ENCODE measurements at regions not wholly inside any gene's neighbourhood (a gene's known extent, or its start where the extent isn't known, plus 50 kb on each side); places are given as distances from the start of the nearest gene placed in this dataset.
A peak's percentile ranks its signal among the peaks of the same experiment; 100 is the strongest.

GRCh38 chr6:6769466-6769865 is 180.9 kb downstream of the LY86 start:
- Histone ChIP-seq H2AFZ (replicated peaks) (no peak overlapping the region), H4K20me1 (ENCODE audit: low read depth) (no peaks in the 10 kb centered on the region), H3K36me3 (no peaks in the 10 kb centered on the region), H3K4me2 (no peak overlapping the region), H3F3A (ENCODE audit: low read depth) (no peaks in the 10 kb centered on the region), H3K9ac (no peak overlapping the region), H3K4me1 (peaks cover 12% of the 10 kb centered on the region), H3K27ac (no peak overlapping the region), H3K79me2 (ENCODE audit: low read depth) (no peaks in the 10 kb centered on the region), H3K27me3 (no peaks in the 10 kb centered on the region), H3K9me3 (ENCODE audit: low read depth) (no peaks in the 10 kb centered on the region), H3K4me3 (no peak overlapping the region)
- TF ChIP-seq EZH2 (IDR thresholded peaks at IDR 0.05) (no peak), EZH2phosphoT487 (IDR thresholded peaks at IDR 0.05) (no peak), CTCF (IDR thresholded peaks at IDR 0.05) (no peak)
- peaks cover 2% of the 10 kb centered on the region for H3K9me3 Mint-ChIP-seq
- no peak overlapping the region for H3K27ac Mint-ChIP-seq
- DNase-seq (ENCODE audit: low spot score) = no peak
- H3K27me3 Mint-ChIP-seq (ENCODE audit: insufficient read depth, low read depth) = no peaks in the 10 kb centered on the region
- H3K4me1 Mint-ChIP-seq = no peaks in the 10 kb centered on the region
- H3K4me3 Mint-ChIP-seq = no peak overlapping the region
- no peaks in the 10 kb centered on the region for H3K36me3 Mint-ChIP-seq

GRCh38 chr6:6771224-6771945 is 182.9 kb downstream of the LY86 start:
- TF ChIP-seq EZH2phosphoT487 (IDR thresholded peaks at IDR 0.05) (no peak), EZH2 (IDR thresholded peaks at IDR 0.05) (no peak), CTCF (IDR thresholded peaks at IDR 0.05) (no peak)
- Histone ChIP-seq H3K4me3 (no peak overlapping the region), H3K4me2 (no peak overlapping the region), H3K79me2 (ENCODE audit: low read depth) (no peaks in the 10 kb centered on the region), H2AFZ (replicated peaks) (no peak overlapping the region), H3K36me3 (no peaks in the 10 kb centered on the region), H3K9me3 (ENCODE audit: low read depth) (no peaks in the 10 kb centered on the region), H3K4me1 (peaks cover 12% of the 10 kb centered on the region), H3F3A (ENCODE audit: low read depth) (no peaks in the 10 kb centered on the region), H3K27me3 (no peaks in the 10 kb centered on the region), H3K9ac (no peak overlapping the region), H3K27ac (no peak overlapping the region), H4K20me1 (ENCODE audit: low read depth) (no peaks in the 10 kb centered on the region)
- Mint-ChIP-seq H3K4me3 (no peak overlapping the region), H3K4me1 (no peaks in the 10 kb centered on the region), H3K27ac (no peak overlapping the region), H3K9me3 (peaks cover 2% of the 10 kb centered on the region), H3K36me3 (no peaks in the 10 kb centered on the region), H3K27me3 (ENCODE audit: insufficient read depth, low read depth) (no peaks in the 10 kb centered on the region)
- DNase-seq (ENCODE audit: low spot score) = no peak

GRCh38 chr6:6771964-6772363 is 183.4 kb downstream of the LY86 start:
- H3K9me3 Mint-ChIP-seq = peaks cover 2% of the 10 kb centered on the region
- Histone ChIP-seq H3K4me2 (no peak overlapping the region), H3K9ac (no peak overlapping the region), H3K27me3 (no peaks in the 10 kb centered on the region), H3K36me3 (no peaks in the 10 kb centered on the region), H3K9me3 (ENCODE audit: low read depth) (no peaks in the 10 kb centered on the region), H4K20me1 (ENCODE audit: low read depth) (no peaks in the 10 kb centered on the region), H3K4me3 (no peak overlapping the region), H3K27ac (no peak overlapping the region), H2AFZ (replicated peaks) (peak overlapping the region; percentile 88), H3K79me2 (ENCODE audit: low read depth) (no peaks in the 10 kb centered on the region), H3F3A (ENCODE audit: low read depth) (no peaks in the 10 kb centered on the region), H3K4me1 (peaks cover 12% of the 10 kb centered on the region)
- no peaks in the 10 kb centered on the region for H3K36me3 Mint-ChIP-seq
- no peaks in the 10 kb centered on the region for H3K4me1 Mint-ChIP-seq
- no peak overlapping the region for H3K4me3 Mint-ChIP-seq
- DNase-seq (ENCODE audit: low spot score) = no peak
- no peak overlapping the region for H3K27ac Mint-ChIP-seq
- H3K27me3 Mint-ChIP-seq (ENCODE audit: insufficient read depth, low read depth) = no peaks in the 10 kb centered on the region
- TF ChIP-seq EZH2 (IDR thresholded peaks at IDR 0.05) (no peak), EZH2phosphoT487 (IDR thresholded peaks at IDR 0.05) (no peak), CTCF (IDR thresholded peaks at IDR 0.05) (no peak)

Measured in neural progenitor cell (in vitro differentiated cells).